Neural crest cell (in vitro differentiated cells): ENCODE measurements at regions not wholly inside any gene's neighbourhood (a gene's known extent, or its start where the extent isn't known, plus 50 kb on each side); places are given as distances from the start of the nearest gene placed in this dataset.
"Not testable (repeated sequence)": the region's sequence is repeated elsewhere in the genome, so short reads cannot be mapped to it uniquely, and the experiment has no call there.

Experiments
- DNase-seq: peaks from one replicate; pipeline ENCODE4 v3.0.0; 2021; ENCODE audit warnings: low read depth, mixed read lengths, low spot score
- H3K27ac Mint-ChIP-seq: one replicate; pipeline ENCODE4 v1.8.0; 2021; ENCODE audit warnings: mild to moderate bottlenecking, mixed read lengths; ENCODE audit not compliant: unreplicated experiment
- H3K27me3 Mint-ChIP-seq: 2 replicates; pipeline ENCODE4 v1.8.0; 2021; ENCODE audit warnings: low read depth, mild to moderate bottlenecking, mixed read lengths
- H3K36me3 Mint-ChIP-seq: 2 replicates; pipeline ENCODE4 v1.8.0; 2021; ENCODE audit warnings: low read depth, mild to moderate bottlenecking, mixed read lengths
- H3K4me1 Mint-ChIP-seq: 2 replicates; pipeline ENCODE4 v1.8.0; 2021; ENCODE audit warnings: mixed read lengths
- H3K4me3 Mint-ChIP-seq: one replicate; pipeline ENCODE4 v1.8.0; 2021; ENCODE audit warnings: mild to moderate bottlenecking, mixed read lengths
- H3K9me3 Mint-ChIP-seq: 2 replicates; pipeline ENCODE4 v1.8.0; 2021; ENCODE audit warnings: mixed read lengths
- CTCF ChIP-seq: fragments of 200-600 bp; sonication (generic); conservative IDR thresholded peaks from 2 replicates; pipeline ENCODE4 v1.5.0; 2021; ENCODE audit warnings: antibody characterized with exemption, mild to moderate bottlenecking

GRCh38 chr13:63842102-63842501 lies 2426.5 kb upstream of the PCDH20 start:
- no peak overlapping the region for H3K27ac Mint-ChIP-seq
- no peak for TF ChIP-seq CTCF
- no peaks in the 10 kb centered on the region for H3K9me3 Mint-ChIP-seq
- H3K36me3 Mint-ChIP-seq: no peaks in the 10 kb centered on the region
- no peaks in the 10 kb centered on the region for H3K27me3 Mint-ChIP-seq
- H3K4me3 Mint-ChIP-seq: no peak overlapping the region
- no peaks in the 10 kb centered on the region for H3K4me1 Mint-ChIP-seq
- DNase-seq: no peak

GRCh38 chr13:63840551-63841421 lies 2425.1 kb upstream of the PCDH20 start:
- no peaks in the 10 kb centered on the region for H3K36me3 Mint-ChIP-seq
- no peak for TF ChIP-seq CTCF
- H3K4me3 Mint-ChIP-seq: no peak overlapping the region
- peaks cover 3% of the 10 kb centered on the region for H3K9me3 Mint-ChIP-seq
- H3K27me3 Mint-ChIP-seq: no peaks in the 10 kb centered on the region
- H3K4me1 Mint-ChIP-seq: no peaks in the 10 kb centered on the region
- no peak overlapping the region for H3K27ac Mint-ChIP-seq
- no peak for DNase-seq

- no peak for TF ChIP-seq CTCF
- H3K9me3 Mint-ChIP-seq: peaks cover 3% of the 10 kb centered on the region
- H3K27me3 Mint-ChIP-seq: no peaks in the 10 kb centered on the region
- no peaks in the 10 kb centered on the region for H3K36me3 Mint-ChIP-seq
- H3K4me1 Mint-ChIP-seq: no peaks in the 10 kb centered on the region
- no peak overlapping the region for H3K27ac Mint-ChIP-seq
- no peak overlapping the region for H3K4me3 Mint-ChIP-seq
- DNase-seq: no peak
Observed at GRCh38 chr13:63838366-63839110, 2422.9 kb upstream of the PCDH20 start.

GRCh38 chr13:63837701-63838100 lies 2422.1 kb upstream of the PCDH20 start:
- H3K9me3 Mint-ChIP-seq, H3K36me3 Mint-ChIP-seq, DNase-seq, H3K27ac Mint-ChIP-seq, H3K27me3 Mint-ChIP-seq, H3K4me3 Mint-ChIP-seq, H3K4me1 Mint-ChIP-seq: not testable (repeated sequence)

GRCh38 chr13:63829609-63830008 lies 2414.0 kb upstream of the PCDH20 start:
- H3K27me3 Mint-ChIP-seq, H3K4me3 Mint-ChIP-seq, H3K4me1 Mint-ChIP-seq, DNase-seq, H3K9me3 Mint-ChIP-seq, H3K27ac Mint-ChIP-seq, H3K36me3 Mint-ChIP-seq: not testable (repeated sequence)

GRCh38 chr13:63821785-63822184 lies 2406.1 kb upstream of the PCDH20 start:
- not testable (repeated sequence) for DNase-seq, H3K27me3 Mint-ChIP-seq, H3K4me3 Mint-ChIP-seq, H3K27ac Mint-ChIP-seq, H3K9me3 Mint-ChIP-seq, H3K4me1 Mint-ChIP-seq, H3K36me3 Mint-ChIP-seq

GRCh38 chr13:63811428-63812004 lies 2395.9 kb upstream of the PCDH20 start:
- H3K36me3 Mint-ChIP-seq, H3K27ac Mint-ChIP-seq, H3K9me3 Mint-ChIP-seq, H3K4me1 Mint-ChIP-seq, H3K27me3 Mint-ChIP-seq, DNase-seq, H3K4me3 Mint-ChIP-seq: not testable (repeated sequence)

GRCh38 chr13:63791134-63791533 lies 2375.5 kb upstream of the PCDH20 start:
- H3K36me3 Mint-ChIP-seq, H3K27ac Mint-ChIP-seq, H3K9me3 Mint-ChIP-seq, H3K4me3 Mint-ChIP-seq, DNase-seq, H3K27me3 Mint-ChIP-seq, H3K4me1 Mint-ChIP-seq: not testable (repeated sequence)
